Renal cortical epithelial cell (primary cell): ENCODE measurements at regions not wholly inside any gene's neighbourhood (a gene's known extent, or its start where the extent isn't known, plus 50 kb on each side); places are given as distances from the start of the nearest gene placed in this dataset.

Source experiments
- DNase-seq: peaks from one replicate; pipeline ENCODE4 v3.0.0-alpha.2; 2011; ENCODE audit warnings: low read depth

DNA sequence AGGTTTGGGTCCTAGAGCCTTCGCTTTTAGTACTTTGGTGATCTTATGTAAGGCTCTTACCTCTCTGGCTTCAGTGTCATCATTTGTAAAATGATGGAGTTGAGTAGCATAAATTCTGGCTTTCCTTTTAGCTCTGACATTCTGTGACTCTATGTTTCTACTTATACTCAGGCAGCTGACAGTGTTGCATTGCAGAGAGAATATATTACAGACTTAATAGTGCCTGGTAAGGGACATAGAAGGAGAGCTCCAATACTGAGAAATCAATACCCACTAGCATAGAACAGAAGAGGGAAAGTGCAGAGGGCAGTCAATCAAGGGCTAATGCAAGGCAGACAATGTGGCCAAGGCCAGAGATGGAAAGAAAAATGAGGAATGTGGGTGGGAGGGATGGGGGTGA lies 371.4 kb upstream of the TLE4 start:
- DNase-seq, result no peak

- no peak for DNase-seq
Measured at GRCh38 chr9:79201636-79202035, 370.1 kb upstream of the TLE4 start.

- no peak for DNase-seq
Measured at GRCh38 chr9:79208791-79209396, 362.9 kb upstream of the TLE4 start.

DNA sequence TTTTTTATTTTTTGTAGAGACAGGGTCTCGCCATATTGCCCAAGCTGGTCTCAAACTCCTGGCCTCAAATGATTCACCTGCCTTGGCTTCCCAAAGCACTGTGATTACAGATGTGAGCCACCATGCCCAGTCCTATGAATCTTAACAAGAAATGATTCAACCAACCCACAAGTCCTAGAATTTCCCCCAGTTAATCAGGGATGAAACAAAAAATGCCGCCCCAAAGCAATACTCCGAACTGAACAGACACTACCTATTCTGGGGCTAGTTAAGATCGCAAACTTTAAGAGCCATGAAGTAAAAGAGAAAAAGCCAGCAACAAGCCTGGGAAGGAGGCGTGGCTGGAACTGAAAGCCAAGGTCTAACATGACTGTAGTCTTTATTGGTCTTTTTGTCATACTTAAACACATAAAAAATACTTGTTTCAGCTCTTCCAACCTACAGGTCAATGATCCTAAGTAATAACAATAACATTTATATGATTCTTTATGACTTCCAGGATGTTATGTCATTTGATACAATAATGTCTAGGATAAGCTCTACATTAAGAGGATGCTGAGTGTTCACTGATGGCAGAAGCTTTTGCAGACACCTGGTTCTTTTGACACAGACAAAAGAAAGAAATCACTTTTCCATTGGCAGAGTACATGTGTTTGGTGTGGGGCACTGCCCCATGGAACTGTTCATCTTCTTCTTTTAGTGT lies 361.1 kb upstream of the TLE4 start:
- DNase-seq, result no peak

DNA sequence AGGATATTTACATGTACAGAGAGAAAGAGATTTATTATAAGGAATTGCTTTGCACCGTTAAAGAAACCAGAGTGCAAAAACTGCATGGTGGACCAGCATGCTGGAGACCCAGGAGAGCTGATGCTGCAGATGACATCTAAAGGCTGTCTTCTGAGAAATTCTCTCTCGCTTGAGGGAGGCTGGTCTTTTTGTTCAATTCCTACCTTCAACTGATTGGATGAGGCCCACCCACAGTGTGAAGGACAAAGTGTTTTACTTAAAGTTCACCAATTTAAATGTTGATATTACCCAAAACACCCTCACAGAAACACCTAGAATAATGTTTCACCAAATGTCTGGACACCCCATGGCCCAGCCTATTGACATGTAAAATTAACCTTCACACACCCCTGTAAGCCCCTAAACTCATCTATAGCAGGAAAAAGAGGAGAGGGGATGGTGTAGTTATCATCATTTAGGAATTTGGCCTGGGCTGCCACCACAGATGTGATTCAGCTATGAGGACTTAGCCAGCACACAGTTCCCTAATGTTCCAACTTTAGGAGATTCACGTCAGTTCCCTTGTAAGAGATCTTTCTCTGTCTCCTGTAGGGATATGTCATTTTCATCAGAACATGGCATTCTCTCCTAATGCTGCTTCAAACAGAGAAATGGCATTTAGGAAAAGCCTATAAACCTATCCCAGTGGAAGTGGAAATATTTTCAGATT lies 358.2 kb upstream of the TLE4 start:
- no peak for DNase-seq

GRCh38 chr9:79215821-79216220 lies 355.9 kb upstream of the TLE4 start:
- no peak for DNase-seq

- DNase-seq, result no peak
Measured at GRCh38 chr9:79220251-79220650, 351.5 kb upstream of the TLE4 start.

DNA sequence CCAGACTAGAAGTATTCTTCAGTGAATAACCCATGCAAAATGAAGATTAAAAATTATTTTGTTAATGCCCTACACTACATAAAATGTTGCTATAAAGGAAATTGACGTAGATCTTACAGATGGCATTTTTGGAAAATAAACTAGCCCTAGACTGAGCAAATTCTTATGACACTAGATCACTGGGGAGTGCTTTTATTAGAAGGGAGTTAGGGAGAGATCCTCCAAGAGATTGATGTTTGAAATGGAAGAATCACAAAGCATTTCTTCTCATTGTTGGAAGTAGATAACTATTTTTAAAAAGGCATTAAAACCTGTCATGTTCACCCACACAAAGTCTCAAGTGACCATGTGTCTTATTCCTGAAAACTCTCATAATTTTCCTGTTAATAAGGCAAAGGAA lies 351.1 kb upstream of the TLE4 start:
- DNase-seq, result no peak

DNA sequence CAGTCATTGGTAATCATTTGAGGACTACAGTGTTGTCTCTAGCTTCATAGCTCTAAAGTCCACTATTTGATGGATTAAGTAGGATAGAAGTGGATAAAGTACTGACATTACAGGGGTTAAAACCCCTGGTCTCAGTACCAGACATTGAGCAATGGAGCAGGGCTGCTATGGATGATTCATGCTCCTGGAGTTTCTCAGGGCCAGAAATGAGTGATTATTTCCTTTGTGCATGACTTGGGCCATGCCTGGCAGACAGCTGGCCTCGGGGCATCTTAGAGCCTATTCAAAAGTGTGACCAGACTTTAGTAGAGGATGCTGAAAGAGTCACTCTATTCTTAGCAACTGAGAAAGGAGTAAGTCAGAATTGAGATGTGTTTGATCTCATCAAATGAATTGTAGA lies 350.7 kb upstream of the TLE4 start:
- peak; percentile 95 for DNase-seq

DNA sequence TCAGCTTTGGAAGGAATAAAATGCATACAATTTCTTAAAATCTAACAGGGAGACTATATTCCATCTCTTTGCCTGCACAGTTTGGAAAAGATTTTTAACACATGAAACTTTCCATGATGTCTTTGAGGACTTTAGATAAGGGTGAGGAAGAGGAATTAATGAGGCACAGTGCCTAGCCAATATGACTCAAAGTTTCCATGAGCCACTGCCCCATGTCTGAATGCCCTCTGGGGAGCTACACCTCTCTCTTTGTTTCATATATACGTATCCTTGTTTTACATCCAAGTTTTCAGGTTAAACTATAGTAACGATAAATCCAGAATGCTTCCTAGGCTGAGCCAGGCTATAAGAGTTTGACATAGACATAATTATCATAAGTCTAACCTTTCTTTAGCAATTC lies 349.3 kb upstream of the TLE4 start:
- peak; percentile 63 for DNase-seq

DNA sequence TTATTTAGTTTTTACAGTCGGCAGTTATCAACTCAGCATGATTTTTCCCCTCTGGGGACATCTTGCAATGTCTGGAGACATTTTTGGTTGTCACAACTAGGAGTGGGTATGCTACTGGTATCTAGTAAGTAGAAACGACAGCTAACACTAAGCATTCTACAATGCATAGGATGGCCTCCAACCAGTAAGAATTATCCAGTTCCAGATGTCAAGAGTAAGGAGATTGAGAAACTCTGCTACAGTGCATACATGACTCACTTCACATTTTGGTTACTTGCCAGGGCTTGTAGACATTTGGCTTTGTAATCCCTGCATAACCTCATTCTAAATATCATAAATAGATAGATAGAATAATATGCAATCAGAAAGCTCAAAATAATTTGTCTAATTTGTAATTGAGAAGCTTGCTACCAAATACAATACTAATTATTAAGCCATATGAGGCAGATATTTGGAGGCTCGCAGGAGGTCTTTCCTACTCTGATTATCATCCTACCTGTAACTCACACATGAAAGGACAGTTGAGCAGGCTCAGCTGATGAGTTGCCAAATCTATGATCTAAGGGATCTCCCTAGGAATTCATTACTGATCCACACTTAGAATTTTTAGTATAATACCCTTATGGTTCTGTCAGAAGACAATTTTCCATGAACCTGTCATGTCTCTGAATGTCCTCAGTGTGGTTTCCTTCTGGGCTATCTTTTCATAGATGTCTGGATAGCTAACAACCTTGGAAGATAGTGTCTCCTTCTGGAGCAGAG lies 346.9 kb upstream of the TLE4 start:
- peak; percentile 64 for DNase-seq

DNA sequence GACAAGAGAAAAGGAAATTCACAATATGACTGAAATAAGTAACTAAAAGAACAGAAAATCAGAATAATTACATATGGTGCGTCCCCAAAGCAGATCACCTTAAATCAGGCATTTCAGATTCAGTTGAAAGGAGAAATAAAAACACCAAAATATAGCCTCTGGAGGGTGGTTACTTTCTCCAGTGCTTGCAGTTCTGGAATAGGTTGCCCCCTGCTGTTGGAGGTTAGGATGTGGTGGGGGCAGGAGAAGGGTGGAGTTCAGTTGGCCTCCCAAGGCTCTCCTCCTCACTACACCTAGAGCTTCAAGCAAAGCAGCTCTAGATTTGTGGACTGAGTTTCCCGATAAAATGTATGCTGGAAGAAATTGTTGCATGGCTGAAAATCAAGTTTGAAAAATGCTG lies 338.2 kb upstream of the TLE4 start:
- peak; percentile 23 for DNase-seq

DNA sequence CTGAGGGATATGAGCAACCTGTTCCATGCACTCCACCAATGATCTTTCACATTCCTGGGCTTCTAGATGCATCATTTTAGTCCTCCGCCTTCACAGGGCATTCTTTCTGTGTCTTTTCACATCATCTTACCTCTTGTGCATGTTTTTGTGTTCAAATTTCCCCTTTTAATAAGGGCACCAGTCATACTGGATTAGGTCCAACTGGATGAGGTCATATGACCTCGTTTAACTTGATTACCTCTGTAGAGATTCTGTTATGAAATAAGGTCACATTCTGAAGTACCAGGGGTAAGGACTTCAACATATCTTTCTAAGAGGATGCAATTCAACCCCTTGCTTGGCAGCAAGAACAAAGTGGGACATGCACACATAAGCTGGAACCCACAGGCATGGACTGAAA lies 335.3 kb upstream of the TLE4 start:
- peak; percentile 23 for DNase-seq

DNA sequence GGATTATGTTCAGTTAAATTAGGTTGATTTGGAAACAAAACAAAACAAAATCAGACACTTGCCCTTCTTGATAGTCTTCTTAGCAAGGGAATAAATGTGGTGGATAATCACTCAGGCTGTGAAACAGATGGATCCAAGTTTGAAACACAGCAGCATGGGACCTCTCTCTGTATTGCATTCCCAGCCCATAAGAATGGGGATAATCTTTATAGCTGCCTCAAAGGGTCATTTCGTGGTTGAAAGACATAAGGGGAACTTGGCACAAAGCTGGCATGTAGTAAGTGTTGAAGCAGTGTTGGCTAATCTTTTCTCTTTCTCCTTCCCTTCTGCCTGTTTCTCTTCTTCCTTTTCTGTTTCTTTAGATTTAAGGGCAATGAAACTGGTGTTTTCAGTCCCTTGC lies 333.9 kb upstream of the TLE4 start:
- DNase-seq, result no peak

- no peak for DNase-seq
Measured at GRCh38 chr9:79240774-79241173, 331.0 kb upstream of the TLE4 start.

- no peak for DNase-seq
Measured at GRCh38 chr9:79242489-79242888, 329.3 kb upstream of the TLE4 start.

- DNase-seq, result no peak
Measured at GRCh38 chr9:79246170-79246569, 325.6 kb upstream of the TLE4 start.

DNA sequence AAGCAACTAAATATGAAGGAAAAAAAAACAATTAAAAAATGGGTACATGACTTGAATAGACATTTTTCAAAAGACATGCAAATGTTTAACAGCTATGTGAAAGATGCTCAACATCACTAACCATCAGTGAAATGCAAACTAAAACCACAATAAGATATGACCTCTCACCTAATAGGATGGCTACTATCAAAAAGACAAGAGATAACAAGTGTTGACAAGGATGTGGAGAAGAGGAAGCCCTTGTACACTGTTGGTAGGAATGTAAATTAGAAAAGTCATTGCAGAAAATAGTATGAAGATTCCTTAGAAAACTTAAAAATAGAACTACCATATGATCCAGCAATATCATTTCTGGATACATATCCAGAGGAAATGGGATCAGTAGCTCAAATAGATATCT lies 324.7 kb upstream of the TLE4 start:
- DNase-seq, result no peak

- no peak for DNase-seq
Measured at GRCh38 chr9:79250806-79251205, 321.0 kb upstream of the TLE4 start.

- peak; percentile 15 for DNase-seq
Measured at GRCh38 chr9:79254900-79255650, 316.7 kb upstream of the TLE4 start.

DNA sequence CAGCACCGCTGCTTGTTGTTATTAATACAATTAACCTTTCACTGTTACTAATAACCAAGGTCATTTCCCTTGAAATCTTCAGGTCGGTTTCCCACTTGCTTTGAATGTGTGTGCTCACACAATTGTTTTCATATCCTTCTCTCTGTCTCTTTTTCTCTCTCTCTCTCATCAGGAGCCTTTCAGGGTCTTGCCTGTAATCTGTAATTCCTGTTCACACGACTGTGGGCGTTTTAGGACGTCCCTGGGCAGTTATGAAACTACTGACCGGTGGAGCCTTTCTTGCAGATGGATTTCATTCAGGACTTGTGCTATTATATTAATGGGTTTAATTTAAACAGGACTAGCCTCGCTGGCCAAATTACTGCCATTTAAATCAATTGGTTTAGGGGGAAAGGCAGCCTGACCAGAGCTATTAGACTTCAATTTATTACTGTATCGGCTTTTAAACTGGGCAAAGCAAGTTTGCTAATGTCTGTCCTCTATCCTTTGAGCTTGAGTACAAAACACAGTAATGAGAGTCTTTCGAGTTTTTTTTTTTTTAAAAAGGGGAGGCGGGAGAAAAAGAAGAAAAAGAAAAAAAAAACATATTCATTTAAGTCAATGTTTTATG lies 316.0 kb upstream of the TLE4 start:
- DNase-seq, result no peak
